ENCODE measurements at regions not wholly inside any gene's neighbourhood (a gene's known extent, or its start where the extent isn't known, plus 50 kb on each side); places are given as distances from the start of the nearest gene placed in this dataset.

DNA sequence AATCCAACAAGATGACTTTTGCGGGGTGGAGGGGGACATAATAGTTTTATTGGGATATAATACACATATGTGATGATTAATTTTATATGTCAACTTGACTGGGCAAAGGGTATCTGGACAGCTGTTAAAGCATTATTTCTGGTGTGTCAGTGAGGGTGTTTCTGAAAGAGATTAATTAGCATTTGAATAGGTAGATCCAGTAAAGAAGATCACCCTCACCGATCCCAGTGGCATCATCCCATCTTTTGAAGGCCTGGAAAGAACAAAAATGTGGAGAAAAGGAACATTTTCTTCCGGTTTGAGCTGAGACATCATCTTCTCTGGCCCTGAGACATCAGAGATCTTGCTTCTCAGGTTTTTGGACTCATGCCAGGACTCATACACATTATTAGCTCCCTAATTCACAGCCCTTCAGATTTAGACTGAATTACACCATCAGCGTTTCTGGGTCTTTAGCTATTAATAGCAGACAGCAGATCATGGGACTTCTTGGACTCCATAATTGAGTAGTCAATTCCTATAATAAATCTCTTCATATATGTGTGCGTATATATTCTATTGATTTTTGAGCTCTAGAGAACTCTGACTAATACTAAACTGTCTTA lies 283.6 kb downstream of the PCNX1 start:
- Histone ChIP-seq H3K4me3 (ENCODE audit: low read depth in 1 of 3, low read length in 3 of 3) (no peak overlapping the region), H3K36me3 (ENCODE audit: control insufficient read depth in 4 of 4, insufficient read depth in 3 of 4, low read depth in 1 of 4, low read length in 3 of 4) (no peaks in the 10 kb centered on the region), H3K27ac (ENCODE audit: low read depth in 1 of 2, low read length in 2 of 2) (no peak overlapping the region), H3K27me3 (ENCODE audit: control insufficient read depth in 4 of 4, insufficient read depth in 4 of 4, low read length in 3 of 4) (no peaks in the 10 kb centered on the region), H3K9me3 (ENCODE audit: control insufficient read depth in 4 of 4, low read length in 3 of 4) (no peaks in the 10 kb centered on the region), H3K4me1 (ENCODE audit: control insufficient read depth in 4 of 4, insufficient read depth in 4 of 4, low read length in 3 of 4) (no peaks in the 10 kb centered on the region), H3K9ac (ENCODE audit: low read depth in 1 of 2, low read length in 2 of 2) (no peak overlapping the region)
- 78% methylated on average over 5 of the region's 5 CpGs for WGBS
- TF ChIP-seq, protein P1, sequence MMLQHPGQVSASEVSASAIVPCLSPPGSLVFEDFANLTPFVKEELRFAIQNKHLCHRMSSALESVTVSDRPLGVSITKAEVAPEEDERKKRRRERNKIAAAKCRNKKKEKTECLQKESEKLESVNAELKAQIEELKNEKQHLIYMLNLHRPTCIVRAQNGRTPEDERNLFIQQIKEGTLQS (IDR thresholded peaks at IDR 0.05), result no peak
- TF ChIP-seq HNF4A (conservative IDR thresholded peaks at IDR 0.05) (no peak), JUND (IDR thresholded peaks at IDR 0.05) (no peak), FOXA2 (IDR thresholded peaks at IDR 0.05) (no peak), YY1 (IDR thresholded peaks at IDR 0.05) (no peak), GABPA (IDR thresholded peaks at IDR 0.05 in 1 of 2, conservative IDR thresholded peaks at IDR 0.05 in 1 of 2) (no peak), EGR1 (IDR thresholded peaks at IDR 0.05; ENCODE audit: low read depth in 2 of 2) (no peak), HNF4G (IDR thresholded peaks at IDR 0.05) (no peak), RXRA (IDR thresholded peaks at IDR 0.05) (no peak), TAF1 (conservative IDR thresholded peaks at IDR 0.05) (no peak), FOXA1 (IDR thresholded peaks at IDR 0.05) (no peak), SP1 (IDR thresholded peaks at IDR 0.05) (no peak), NR2F2 (IDR thresholded peaks at IDR 0.05) (no peak), RAD21 (IDR thresholded peaks at IDR 0.05) (no peak)
- TF ChIP-seq, protein P2, sequence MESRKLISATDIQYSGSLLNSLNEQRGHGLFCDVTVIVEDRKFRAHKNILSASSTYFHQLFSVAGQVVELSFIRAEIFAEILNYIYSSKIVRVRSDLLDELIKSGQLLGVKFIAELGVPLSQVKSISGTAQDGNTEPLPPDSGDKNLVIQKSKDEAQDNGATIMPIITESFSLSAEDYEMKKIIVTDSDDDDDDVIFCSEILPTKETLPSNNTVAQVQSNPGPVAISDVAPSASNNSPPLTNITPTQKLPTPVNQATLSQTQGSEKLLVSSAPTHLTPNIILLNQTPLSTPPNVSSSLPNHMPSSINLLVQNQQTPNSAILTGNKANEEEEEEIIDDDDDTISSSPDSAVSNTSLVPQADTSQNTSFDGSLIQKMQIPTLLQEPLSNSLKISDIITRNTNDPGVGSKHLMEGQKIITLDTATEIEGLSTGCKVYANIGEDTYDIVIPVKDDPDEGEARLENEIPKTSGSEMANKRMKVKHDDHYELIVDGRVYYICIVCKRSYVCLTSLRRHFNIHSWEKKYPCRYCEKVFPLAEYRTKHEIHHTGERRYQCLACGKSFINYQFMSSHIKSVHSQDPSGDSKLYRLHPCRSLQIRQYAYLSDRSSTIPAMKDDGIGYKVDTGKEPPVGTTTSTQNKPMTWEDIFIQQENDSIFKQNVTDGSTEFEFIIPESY (IDR thresholded peaks at IDR 0.05), result no peak
- TF ChIP-seq, protein P3, sequence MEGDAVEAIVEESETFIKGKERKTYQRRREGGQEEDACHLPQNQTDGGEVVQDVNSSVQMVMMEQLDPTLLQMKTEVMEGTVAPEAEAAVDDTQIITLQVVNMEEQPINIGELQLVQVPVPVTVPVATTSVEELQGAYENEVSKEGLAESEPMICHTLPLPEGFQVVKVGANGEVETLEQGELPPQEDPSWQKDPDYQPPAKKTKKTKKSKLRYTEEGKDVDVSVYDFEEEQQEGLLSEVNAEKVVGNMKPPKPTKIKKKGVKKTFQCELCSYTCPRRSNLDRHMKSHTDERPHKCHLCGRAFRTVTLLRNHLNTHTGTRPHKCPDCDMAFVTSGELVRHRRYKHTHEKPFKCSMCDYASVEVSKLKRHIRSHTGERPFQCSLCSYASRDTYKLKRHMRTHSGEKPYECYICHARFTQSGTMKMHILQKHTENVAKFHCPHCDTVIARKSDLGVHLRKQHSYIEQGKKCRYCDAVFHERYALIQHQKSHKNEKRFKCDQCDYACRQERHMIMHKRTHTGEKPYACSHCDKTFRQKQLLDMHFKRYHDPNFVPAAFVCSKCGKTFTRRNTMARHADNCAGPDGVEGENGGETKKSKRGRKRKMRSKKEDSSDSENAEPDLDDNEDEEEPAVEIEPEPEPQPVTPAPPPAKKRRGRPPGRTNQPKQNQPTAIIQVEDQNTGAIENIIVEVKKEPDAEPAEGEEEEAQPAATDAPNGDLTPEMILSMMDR (IDR thresholded peaks at IDR 0.05; ENCODE audit: low read depth, low read length, missing input control), result no peak
- TF ChIP-seq, protein P4, sequence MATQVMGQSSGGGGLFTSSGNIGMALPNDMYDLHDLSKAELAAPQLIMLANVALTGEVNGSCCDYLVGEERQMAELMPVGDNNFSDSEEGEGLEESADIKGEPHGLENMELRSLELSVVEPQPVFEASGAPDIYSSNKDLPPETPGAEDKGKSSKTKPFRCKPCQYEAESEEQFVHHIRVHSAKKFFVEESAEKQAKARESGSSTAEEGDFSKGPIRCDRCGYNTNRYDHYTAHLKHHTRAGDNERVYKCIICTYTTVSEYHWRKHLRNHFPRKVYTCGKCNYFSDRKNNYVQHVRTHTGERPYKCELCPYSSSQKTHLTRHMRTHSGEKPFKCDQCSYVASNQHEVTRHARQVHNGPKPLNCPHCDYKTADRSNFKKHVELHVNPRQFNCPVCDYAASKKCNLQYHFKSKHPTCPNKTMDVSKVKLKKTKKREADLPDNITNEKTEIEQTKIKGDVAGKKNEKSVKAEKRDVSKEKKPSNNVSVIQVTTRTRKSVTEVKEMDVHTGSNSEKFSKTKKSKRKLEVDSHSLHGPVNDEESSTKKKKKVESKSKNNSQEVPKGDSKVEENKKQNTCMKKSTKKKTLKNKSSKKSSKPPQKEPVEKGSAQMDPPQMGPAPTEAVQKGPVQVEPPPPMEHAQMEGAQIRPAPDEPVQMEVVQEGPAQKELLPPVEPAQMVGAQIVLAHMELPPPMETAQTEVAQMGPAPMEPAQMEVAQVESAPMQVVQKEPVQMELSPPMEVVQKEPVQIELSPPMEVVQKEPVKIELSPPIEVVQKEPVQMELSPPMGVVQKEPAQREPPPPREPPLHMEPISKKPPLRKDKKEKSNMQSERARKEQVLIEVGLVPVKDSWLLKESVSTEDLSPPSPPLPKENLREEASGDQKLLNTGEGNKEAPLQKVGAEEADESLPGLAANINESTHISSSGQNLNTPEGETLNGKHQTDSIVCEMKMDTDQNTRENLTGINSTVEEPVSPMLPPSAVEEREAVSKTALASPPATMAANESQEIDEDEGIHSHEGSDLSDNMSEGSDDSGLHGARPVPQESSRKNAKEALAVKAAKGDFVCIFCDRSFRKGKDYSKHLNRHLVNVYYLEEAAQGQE (IDR thresholded peaks at IDR 0.05), result no peak
- TF ChIP-seq, protein P5, sequence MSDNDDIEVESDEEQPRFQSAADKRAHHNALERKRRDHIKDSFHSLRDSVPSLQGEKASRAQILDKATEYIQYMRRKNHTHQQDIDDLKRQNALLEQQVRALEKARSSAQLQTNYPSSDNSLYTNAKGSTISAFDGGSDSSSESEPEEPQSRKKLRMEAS (IDR thresholded peaks at IDR 0.05), result no peak
- DNase-seq (ENCODE audit: low spot score), result no peak
